CD4-positive, alpha-beta T cell treated with Interleukin-10 for 1 hour (primary cell): ENCODE measurements at regions not wholly inside any gene's neighbourhood (a gene's known extent, or its start where the extent isn't known, plus 50 kb on each side); places are given as distances from the start of the nearest gene placed in this dataset.

Experiments
- DNase-seq: peaks from one replicate; pipeline ENCODE4 v3.0.0-alpha.2; 2020

DNA sequence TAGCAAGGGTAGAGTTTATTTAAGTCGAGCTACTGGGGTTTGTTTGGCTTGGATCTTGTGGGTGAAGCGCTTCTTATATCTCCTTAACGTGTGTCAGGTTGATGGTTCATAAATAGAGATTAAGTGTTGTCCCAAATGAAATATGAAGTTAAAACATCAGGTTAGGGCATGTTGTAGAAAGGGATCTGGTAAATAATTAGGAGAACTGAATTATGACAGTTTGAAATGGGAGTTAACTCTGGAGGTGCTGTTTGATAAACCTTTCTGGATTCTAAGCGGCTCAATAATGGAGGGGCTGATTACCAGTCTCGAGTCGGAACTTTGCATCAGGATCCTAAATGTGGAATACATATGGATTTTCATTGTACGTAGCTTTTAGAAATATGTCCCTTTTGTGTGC lies 717.0 kb upstream of the WWC1 start:
- no peak for DNase-seq

GRCh38 chr5:167575330-167575729 lies 716.1 kb upstream of the WWC1 start:
- no peak for DNase-seq

GRCh38 chr5:167576126-167576525 lies 715.3 kb upstream of the WWC1 start:
- DNase-seq = no peak

- DNase-seq = no peak
These were observed 714.5 kb upstream of the WWC1 start for GRCh38 chr5:167576897-167577296.

GRCh38 chr5:167577616-167578015 lies 713.8 kb upstream of the WWC1 start:
- no peak for DNase-seq

- no peak for DNase-seq
These were observed 712.3 kb upstream of the WWC1 start for GRCh38 chr5:167578977-167579692.

GRCh38 chr5:167579693-167580055 lies 711.8 kb upstream of the WWC1 start:
- DNase-seq = no peak

DNA sequence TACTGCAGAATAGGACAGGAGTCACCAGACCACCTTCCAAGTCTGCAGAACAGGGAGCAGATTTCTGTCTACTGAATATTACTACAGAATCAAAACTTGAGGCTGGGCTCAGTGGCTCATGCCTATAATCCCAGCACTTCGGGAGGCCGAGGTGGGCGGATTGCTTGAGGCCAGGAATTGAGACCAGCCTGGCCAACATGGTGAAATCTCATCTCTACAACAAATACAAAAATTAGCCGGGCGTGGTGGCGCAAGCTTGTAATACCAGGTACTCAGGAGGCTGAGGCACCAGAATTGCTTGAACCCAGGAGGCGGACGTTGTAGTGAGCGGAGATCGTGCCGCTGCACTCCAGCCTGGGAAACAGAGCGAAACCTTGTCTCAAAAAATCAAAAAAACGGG lies 710.8 kb upstream of the WWC1 start:
- no peak for DNase-seq

GRCh38 chr5:167582283-167582682 lies 709.2 kb upstream of the WWC1 start:
- no peak for DNase-seq

- no peak for DNase-seq
These were observed 708.6 kb upstream of the WWC1 start for GRCh38 chr5:167582886-167583285.

DNA sequence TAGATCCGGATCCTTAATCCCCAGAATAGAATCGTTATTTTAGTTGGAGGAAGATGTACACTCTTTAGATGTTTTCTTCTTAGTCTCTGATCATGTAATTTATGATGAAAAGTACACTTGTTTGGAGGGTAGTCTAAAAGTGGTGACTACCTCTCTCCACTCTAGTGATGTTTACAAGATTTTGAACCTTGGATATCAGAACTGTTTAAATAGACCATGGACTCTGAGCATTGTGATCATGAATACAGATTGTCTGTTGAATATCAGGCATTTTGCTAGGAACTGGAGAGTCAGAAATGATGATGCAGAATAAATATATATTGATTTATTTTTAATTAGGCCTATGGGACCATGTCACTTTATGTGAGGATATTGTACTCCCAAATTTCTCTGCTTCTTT lies 706.3 kb upstream of the WWC1 start:
- no peak for DNase-seq

GRCh38 chr5:167587772-167588437 lies 703.5 kb upstream of the WWC1 start:
- no peak for DNase-seq

- no peak for DNase-seq
These were observed 699.3 kb upstream of the WWC1 start for GRCh38 chr5:167592114-167592513.

DNA sequence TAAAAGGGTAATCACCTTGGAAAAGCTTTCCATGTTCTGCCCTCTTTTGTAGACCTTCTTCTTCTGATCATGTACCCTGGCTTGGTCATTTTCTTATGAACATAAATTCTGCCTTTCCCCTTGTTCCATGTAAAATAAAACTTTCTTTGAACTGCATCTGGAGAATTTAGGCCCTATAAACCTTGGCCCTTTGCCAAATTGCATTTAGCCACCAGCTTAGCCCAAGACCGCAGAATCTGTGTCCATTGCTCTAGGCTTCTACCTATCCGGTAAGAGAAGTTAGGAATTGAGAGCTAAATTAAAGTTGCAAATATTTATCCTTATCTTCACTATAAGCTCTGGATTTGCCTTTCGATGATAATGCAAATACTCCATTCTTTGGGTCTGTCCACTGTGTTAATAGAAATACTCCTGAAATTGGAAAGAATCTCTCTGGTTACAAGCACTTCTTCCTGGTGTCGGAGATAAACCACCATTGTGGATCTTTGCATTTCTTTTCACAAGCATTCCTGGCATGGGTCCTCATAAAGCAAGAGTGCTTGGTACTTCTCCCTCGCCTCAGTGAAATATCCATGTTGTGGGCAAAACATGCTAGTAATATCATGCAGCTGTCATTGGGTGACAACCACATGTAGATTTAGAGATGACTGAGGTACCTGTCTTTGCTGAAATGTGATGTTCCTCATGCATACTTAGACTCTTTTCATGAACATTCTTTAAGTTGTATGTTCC lies 698.0 kb upstream of the WWC1 start:
- DNase-seq = no peak

GRCh38 chr5:167594061-167594435 lies 697.4 kb upstream of the WWC1 start:
- no peak for DNase-seq

DNA sequence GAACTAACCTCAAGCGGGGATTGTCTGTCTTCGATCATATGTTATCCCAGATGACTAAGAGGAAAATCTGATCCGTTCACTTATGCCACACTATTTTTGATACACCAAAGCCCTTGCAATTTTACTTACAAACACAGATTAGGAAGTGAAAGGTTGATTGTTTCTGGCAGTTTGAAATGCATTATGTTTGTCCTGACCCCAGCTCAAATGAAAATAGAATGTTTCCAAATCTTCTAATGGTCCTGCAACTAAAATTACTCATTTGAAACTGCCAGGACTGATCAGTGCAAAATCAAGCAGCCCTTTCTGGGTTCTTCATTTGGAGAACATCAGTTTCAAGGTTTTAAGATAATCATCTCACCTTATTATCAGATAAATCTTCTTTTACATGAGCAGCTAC lies 696.7 kb upstream of the WWC1 start:
- no peak for DNase-seq

GRCh38 chr5:167595196-167595595 lies 696.2 kb upstream of the WWC1 start:
- DNase-seq = no peak

DNA sequence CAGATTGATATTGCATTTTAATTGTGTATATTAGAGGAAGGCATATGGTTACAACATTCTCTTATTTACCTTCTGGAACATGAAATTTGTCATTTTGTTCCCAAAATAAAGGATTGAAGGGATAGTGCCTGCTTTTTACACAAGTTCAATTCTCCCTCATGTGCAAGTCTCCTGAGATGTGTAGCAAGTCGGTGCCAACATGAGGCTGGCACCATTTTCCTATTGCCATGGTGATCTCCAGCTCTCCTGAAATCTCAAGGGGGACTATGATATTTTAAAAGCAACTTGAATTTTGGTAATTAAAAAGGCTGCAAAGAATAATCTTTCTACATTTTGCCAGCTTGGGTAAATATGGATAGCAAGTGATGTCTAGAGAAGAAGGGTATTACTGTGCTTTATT lies 693.3 kb upstream of the WWC1 start:
- DNase-seq = no peak

GRCh38 chr5:167602067-167602466 lies 689.4 kb upstream of the WWC1 start:
- no peak for DNase-seq

DNA sequence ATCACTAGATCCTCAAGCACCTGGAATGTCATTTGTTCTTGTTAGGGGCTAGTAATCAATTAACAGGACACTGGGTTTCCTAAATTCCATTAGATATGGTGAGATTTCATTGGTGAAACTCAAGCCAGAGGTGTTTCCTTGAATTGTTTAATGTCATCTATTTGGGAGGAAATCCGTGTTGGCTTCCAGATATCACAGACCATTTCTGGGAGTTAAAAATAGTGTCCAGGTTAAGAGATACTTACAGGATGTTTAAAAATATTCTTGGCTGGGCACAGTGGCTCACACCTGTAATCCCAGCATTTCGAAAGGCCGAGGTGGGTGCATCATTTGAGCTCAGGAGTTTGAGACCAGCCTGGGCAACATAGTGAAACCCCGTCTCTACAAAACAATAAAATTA lies 688.3 kb upstream of the WWC1 start:
- DNase-seq = no peak

DNA sequence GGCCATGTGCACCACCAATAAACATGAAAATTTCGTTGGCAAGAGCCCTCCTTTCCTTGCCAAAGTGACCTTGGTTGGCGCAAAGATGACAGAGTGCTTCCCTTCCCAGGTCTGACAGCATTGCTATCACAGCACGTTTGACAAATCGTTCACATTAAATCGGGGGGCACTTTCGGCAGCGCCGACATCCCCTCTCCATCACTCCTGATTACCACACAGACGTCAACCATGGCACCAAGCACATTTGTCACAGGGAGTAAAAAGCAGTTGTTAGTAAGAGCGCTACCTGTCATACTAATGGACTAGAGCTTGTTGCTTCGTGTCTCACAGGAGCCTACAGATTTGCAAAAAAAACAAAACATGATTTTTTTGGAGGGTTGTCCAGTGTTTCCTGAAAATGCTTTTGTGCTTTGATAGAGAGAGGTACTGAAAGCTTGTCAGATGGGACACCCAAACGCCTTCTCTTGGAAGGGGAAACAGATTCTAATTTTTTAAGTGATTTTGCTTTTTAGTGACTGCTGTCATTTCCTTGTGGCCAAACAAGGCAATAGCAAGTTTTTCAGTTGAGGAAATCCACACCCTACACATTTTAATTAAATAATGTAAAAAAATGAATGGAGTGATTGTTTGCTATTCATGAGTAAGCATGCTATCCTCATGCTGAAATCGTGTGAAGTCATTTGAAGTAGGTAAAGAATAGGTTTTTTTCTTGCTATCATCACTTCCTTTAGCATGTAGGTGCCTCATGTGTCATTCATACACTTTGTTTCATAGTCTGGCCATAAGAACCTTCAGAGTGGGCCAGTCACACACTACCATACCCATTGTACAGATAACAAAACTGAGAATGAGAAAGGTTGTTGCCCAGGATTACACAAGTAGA lies 682.8 kb upstream of the WWC1 start:
- no peak for DNase-seq

- DNase-seq = no peak
These were observed 677.0 kb upstream of the WWC1 start for GRCh38 chr5:167614294-167615021.
